Kidney (tissue), 13 donors: ENCODE measurements at regions not wholly inside any gene's neighbourhood (a gene's known extent, or its start where the extent isn't known, plus 50 kb on each side); places are given as distances from the start of the nearest gene placed in this dataset.

Source experiments
- DNase-seq, 5 donors: peaks; one replicate each; pipeline ENCODE4 v3.0.0-alpha.2; 2013 to 2020
- FAIRE-seq: peaks from 2 replicates; lab custom pipeline; 2012; peaks lifted over from hg19 to GRCh38; lab: Jason Lieb, UNC
- H3K27ac ChIP-seq, 2 donors: one replicate each; pipeline ENCODE4 v1.7.0; 2013; ENCODE audit warnings: low read depth in 2 of 2, low read length in 2 of 2, inconsistent platforms in 1 of 2
- H3K27me3 ChIP-seq: one replicate; pipeline ENCODE4 v1.7.1; 2013; ENCODE audit warnings: low read length, inconsistent platforms; ENCODE audit not compliant: control insufficient read depth, insufficient read depth
- H3K36me3 ChIP-seq, 3 donors: one replicate each; pipeline versions ENCODE4 v1.7.0 to v1.7.1; 2013; ENCODE audit warnings: low read length in 3 of 3, control low read depth in 1 of 3, inconsistent platforms in 1 of 3; ENCODE audit not compliant: insufficient read depth in 3 of 3, control insufficient read depth in 2 of 3
- H3K4me1 ChIP-seq, 3 donors: one replicate each; pipeline versions ENCODE4 v1.7.0 to v1.7.1; 2013; ENCODE audit warnings: low read length in 3 of 3, inconsistent platforms in 1 of 3, low read depth in 1 of 3; ENCODE audit not compliant: control insufficient read depth in 2 of 3, insufficient read depth in 2 of 3
- H3K4me3 ChIP-seq, 3 donors: one replicate each; pipeline versions ENCODE4 v1.7.0 to v1.8.1; 2013; ENCODE audit warnings: low read length in 3 of 3, control low read depth in 1 of 3, inconsistent platforms in 1 of 3
- H3K9ac ChIP-seq, 3 donors: one replicate each; pipeline versions ENCODE4 v1.7.0 to v1.7.1; 2013; ENCODE audit warnings: low read length in 3 of 3, control low read depth in 1 of 3, inconsistent platforms in 1 of 3
- H3K9me3 ChIP-seq, 3 donors: one replicate each; pipeline versions ENCODE4 v1.7.0 to v1.7.1; 2013; ENCODE audit warnings: low read length in 3 of 3, control low read depth in 1 of 3, inconsistent platforms in 1 of 3; ENCODE audit not compliant: control insufficient read depth in 2 of 3, insufficient read depth in 1 of 3
- CTCF ChIP-seq: IDR thresholded peaks from 3 replicates; pipeline ENCODE4 v1.5.1; 2012; ENCODE audit warnings: mild to moderate bottlenecking, moderate library complexity, borderline replicate concordance; ENCODE audit not compliant: insufficient read depth; ENCODE audit errors: extremely low read depth
- intact Hi-C: fragments of 100-400 bp; cut with DNase I; formaldehyde crosslinking; loops from one replicate; pipeline ENCODE4 v1.11.1; 2022
- donor health status: control.
- donor health status: control.
- donor health status: control.
- donor health status: control.
- donor health status: control.
- donor health status: DM: yes; HTN: yes; CAD: no.
- donor health status: Normal renal cell carcinoma (clear cell type).

DNA sequence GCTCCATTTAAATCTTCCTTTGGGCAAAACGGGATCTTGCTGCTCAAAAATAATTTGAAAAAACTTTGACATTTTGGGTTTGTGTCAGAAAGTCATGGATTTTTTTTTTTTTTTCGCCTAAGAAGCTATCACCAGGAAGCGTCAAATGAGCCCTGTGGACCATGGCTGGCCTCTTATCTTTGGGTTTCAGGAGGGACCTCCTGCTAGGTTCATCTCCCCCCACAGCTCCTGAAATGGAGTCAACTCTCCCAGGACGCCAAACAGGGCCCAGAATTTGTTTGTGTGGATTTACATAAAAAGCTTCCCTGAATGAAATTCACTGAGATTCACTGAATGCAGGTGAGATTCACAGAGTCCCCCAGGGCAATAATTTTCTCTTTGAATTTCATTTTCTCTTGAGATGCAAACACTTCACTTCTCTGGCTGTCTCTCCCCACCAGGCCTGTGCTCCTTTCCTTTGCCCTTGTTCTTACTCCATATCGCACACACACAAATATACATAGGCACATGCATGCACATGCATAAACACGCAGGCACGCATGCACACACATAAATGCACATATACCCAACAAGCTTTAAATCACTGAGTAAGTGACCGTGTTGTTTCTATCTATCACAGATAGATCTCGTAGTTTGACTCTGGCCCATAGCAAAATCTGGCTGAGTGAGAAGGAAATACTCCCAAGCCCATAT, 55.3 kb upstream of the GALNT10 start:
- Histone ChIP-seq H3K9ac (no peak overlapping the region), H3K9me3 (no peaks in the 10 kb centered on the region), H3K4me1 (no peaks in the 10 kb centered on the region), H3K27me3 (no peaks in the 10 kb centered on the region), H3K27ac (no peak overlapping the region), H3K36me3 (no peaks in the 10 kb centered on the region), H3K4me3 (no peak overlapping the region)
- intact Hi-C loops, result no loop called here
- TF ChIP-seq CTCF, result no peak
- DNase-seq (no peak), FAIRE-seq (no peak)

- no peak for DNase-seq
- H3K9me3 ChIP-seq, result no peaks in the 10 kb centered on the region
- no peak for TF ChIP-seq CTCF
- no peaks in the 10 kb centered on the region for H3K4me1 ChIP-seq
- no peak overlapping the region for H3K4me3 ChIP-seq
- no peak for FAIRE-seq
- intact Hi-C loops, result no loop called here
- H3K36me3 ChIP-seq, result no peaks in the 10 kb centered on the region
- H3K27me3 ChIP-seq, result no peaks in the 10 kb centered on the region
- no peak overlapping the region for H3K9ac ChIP-seq
- no peak overlapping the region for H3K27ac ChIP-seq
These were observed 54.4 kb upstream of the GALNT10 start for GRCh38 chr5:154136141-154136540.

DNA sequence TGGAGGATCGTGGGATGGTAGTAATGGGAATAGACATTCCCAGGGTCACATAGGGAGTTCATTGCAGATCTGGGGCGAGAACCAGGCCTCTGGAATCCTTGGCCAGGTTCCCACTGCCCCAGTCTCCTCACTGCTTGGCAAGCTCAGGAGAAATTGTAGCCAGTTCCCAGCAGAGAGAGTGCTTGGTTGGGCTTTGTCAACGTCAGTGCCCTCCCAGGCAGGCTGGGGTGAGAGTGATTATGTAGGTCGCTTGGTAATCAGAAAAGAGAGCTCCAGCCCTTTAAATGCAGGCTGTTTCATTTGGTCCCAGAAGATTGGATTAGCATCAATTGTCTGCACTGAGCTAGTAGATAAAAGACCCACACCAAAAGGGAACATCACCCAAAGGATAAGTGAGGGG, 51.8 kb upstream of the GALNT10 start:
- Histone ChIP-seq H3K9ac (no peak overlapping the region), H3K27ac (no peak overlapping the region), H3K9me3 (no peaks in the 10 kb centered on the region), H3K27me3 (no peaks in the 10 kb centered on the region), H3K4me3 (no peak overlapping the region), H3K36me3 (no peaks in the 10 kb centered on the region), H3K4me1 (no peaks in the 10 kb centered on the region)
- no peak for FAIRE-seq
- peak in 1 of 5 donors; percentile 77 for DNase-seq
- TF ChIP-seq CTCF, result no peak
- intact Hi-C loops, result no loop called here

DNA sequence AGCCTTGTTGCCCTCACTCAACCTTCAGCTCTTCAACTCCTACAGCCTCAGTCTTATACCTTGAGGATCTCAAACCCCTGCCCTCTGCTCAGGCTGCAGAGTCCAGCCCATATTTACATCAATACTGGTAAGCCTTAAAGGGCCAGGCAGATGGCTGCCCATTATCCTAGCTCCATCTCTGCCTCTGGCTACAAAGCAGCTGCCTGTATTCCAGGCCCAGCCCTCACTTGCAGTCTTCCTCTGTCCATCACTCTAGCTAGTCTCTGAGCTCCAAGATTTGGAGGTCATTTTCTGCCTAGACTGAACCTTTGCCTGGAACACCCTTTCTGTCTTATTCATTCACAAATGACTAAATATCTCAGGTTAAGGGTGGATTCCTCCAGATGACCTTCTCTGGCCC, 50.2 kb upstream of the GALNT10 start:
- Histone ChIP-seq H3K27ac (no peak overlapping the region), H3K9ac (no peak overlapping the region), H3K36me3 (no peaks in the 10 kb centered on the region), H3K27me3 (no peaks in the 10 kb centered on the region), H3K4me1 (no peaks in the 10 kb centered on the region), H3K9me3 (no peaks in the 10 kb centered on the region), H3K4me3 (no peak overlapping the region)
- DNase-seq (no peak), FAIRE-seq (no peak)
- no peak for TF ChIP-seq CTCF
- intact Hi-C loops, result no loop called here
